ENCODE measurements at regions not wholly inside any gene's neighbourhood (a gene's known extent, or its start where the extent isn't known, plus 50 kb on each side); places are given as distances from the start of the nearest gene placed in this dataset.

DNA sequence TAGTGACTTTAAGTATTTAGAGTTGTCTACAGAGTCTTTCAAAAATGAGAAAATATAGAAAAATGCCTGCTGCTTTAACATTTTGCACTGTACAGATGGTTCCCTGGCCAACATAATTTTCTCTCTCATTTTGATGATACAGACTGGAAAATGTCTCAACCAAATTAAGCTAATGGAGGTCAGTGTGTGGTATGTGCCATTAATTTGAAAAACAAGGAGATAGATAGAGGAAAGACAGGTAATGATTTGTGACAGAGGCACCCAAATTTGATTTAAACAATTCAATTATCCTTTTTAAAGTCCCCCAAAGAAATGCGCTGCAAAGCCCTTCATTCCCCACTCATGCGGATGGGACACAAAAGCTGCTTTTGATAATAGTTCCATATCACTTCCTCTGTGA, 140.0 kb downstream of the ASCL1 start:
- no peak for DNase-seq (ENCODE audit: low spot score)

DNA sequence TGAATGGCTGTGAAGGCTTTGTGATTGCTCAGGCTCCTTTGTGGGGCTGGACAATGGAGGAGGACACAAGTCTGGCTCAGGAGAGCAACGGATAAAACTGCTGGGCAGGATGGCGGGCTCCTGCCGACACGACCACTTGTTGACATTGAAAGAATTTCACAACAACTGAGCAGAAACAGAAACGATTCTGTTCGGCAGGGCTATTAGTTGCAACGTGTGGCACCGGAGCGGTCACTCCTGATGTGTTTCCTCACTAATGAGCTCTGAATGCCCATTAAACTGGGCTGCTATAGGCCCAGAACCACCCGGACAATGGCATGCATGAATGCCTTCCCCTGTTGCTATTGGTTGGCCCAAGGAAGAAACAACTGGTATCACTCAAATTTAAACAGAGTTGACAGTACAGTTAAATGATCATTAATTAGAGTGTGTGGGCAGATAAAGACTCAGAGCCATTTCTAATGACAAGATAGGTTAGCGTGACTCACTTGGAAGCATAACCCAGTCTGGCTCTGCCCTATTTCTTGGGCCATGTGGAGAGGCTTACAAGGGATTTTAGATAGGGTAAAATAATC, 142.9 kb downstream of the ASCL1 start:
- no peak for DNase-seq (ENCODE audit: low spot score)

DNA sequence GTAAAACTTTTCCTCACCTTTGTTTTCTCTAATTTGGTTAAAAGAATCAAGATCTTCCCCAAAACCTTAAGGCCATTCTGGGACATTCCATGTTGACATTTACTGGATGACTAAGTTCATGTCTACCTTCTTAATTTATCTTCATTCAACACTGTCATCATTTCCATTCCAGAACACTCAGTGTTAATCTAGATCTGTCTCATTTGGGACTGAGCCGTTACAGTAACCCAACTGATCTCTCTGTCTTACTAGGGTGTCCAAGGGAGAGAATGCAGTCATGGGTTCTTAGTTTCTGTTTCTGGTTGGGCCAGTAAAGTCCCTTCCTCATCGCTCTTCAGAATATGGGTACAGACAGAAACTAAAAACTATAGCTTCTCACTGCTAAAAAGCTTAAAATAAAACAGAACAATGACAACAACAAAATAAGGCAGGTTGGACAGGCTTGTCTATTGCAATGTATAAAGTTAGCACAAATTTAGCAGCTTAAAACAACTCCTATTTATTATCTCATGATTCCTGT, 144.8 kb downstream of the ASCL1 start:
- DNase-seq (ENCODE audit: low spot score): no peak

GRCh38 chr12:103105971-103106597, 148.6 kb downstream of the ASCL1 start:
- no peak for DNase-seq (ENCODE audit: low spot score)

DNA sequence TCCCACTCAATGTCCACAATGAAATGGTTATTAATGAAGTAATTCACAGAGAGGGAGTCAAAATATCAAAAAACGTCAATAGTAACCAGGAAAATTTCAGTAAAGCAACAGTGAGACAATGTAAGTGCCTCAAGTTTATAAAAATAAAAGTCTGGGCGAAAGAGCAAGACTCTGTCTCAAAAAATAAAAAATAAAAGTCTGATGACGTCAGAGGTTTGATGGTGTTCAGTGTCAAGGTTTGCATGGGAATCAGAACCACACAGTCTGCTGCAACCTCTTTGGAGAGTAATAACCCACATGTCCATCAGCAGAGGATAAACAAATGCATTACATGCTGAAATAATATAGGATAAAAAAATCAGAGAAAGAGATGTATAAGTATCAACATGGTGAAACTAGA, 152.4 kb downstream of the ASCL1 start:
- no peak for DNase-seq (ENCODE audit: low spot score)

GRCh38 chr12:103114296-103115055, 157.0 kb downstream of the ASCL1 start:
- DNase-seq (ENCODE audit: low spot score): no peak

- DNase-seq (ENCODE audit: low spot score): no peak
These were observed 171.5 kb downstream of the ASCL1 start for GRCh38 chr12:103128862-103129501.

DNA sequence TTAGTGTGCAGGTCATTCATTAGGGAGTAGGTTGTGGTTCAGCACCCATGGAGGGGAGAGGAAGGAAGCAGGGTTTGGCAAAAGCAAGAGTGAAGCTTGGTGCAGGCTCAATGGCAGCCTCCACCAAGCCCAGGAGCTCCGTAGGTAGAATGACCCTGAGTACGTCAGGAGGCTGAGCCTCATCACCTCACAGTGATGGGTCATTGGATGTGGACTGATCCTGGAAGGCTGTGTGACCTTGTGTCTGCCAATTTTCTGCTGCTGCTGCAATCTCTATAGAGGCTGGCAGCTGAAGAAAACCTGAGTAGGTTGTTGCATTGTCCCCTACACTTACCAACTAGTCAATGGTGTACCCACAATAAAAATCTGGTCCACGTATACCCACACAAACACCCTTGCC, 173.1 kb downstream of the ASCL1 start:
- no peak for DNase-seq (ENCODE audit: low spot score)

DNA sequence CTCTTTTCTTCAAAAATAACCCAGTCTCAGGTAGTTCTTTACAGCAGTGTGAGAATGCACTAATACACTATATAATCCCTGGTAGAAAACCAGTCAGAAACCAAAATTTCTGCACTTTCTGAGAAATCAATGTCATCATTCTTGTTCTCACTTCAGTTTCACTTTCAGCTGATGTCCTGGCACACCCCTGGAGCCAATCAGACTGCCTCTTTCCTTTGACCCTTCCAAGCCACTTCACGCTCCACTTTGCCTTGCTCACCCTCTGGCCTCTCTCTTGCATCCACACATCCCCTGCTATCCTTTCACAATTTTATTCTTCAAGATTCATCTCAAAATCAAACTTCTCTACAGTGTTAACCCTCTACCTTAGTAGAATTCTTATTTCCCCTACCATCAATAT, 181.1 kb downstream of the ASCL1 start:
- no peak for DNase-seq (ENCODE audit: low spot score)

DNA sequence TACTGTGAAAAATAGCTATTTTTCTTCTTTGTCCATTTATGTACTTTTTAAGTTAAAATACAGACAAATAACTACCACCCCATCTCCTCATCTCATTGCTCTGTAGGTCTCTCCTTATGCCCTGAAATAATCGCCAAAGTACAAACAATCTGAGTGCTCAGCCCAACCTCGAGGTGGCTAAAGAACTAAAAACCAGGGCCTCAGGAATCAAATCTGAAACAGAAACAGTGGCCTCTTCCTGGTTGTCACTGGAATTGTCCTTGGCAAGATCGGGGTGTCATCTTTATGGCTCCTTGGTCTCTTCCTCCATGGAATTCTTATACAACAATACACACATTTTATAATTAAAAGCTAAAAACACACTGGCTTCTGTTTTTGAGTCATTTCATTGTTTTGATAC, 182.4 kb downstream of the ASCL1 start:
- DNase-seq (ENCODE audit: low spot score): no peak

DNA sequence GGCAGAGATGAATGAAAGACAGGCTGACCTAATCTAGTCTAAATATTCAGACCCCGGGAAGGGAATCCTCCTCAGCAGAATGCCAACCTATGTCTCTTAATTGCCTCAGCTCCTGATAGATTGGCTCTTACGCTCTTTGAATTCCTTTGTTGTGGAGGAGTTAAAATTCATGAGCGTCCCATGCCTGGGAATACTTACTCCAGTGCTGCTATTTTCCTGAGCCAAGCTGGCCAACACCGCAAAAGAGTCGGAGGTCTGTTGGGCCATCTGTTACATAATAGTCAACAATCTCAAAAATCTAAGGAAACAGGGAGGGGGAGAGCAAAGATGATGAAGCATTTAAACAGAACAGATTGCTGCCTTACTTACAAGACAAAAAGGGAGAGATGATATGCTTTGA, 182.8 kb downstream of the ASCL1 start:
- DNase-seq (ENCODE audit: low spot score): peak; percentile 32

- no peak for DNase-seq (ENCODE audit: low spot score)
These were observed 186.8 kb downstream of the ASCL1 start for GRCh38 chr12:103144278-103144677.

GRCh38 chr12:103160622-103161021, 203.1 kb downstream of the ASCL1 start:
- DNase-seq (ENCODE audit: low spot score): no peak

GRCh38 chr12:103161582-103162362, 204.3 kb downstream of the ASCL1 start:
- DNase-seq (ENCODE audit: low spot score): no peak

DNA sequence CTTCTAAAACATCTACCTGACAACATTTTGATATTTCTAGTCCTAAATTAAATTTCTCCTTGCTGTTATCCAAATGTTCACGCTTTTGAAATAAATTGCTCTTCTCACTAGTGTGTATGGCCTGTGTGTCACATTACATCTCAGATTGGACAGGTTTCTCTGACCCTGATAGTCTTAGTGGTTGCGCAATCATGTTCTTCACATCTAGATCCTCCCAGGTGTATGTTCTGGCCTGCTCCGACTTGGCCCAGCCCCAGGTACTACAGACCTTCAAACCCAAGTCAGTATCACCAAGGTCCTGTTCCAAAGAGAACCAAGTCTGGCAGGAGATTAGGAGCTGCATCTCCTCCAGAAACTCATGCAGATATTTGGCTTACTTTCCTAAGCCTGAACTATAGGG, 209.5 kb downstream of the ASCL1 start:
- no peak for DNase-seq (ENCODE audit: low spot score)

GRCh38 chr12:103172447-103173112, 215.1 kb downstream of the ASCL1 start:
- DNase-seq (ENCODE audit: low spot score): no peak

- DNase-seq (ENCODE audit: low spot score): no peak
These were observed 218.2 kb downstream of the ASCL1 start for GRCh38 chr12:103175625-103176024.

DNA sequence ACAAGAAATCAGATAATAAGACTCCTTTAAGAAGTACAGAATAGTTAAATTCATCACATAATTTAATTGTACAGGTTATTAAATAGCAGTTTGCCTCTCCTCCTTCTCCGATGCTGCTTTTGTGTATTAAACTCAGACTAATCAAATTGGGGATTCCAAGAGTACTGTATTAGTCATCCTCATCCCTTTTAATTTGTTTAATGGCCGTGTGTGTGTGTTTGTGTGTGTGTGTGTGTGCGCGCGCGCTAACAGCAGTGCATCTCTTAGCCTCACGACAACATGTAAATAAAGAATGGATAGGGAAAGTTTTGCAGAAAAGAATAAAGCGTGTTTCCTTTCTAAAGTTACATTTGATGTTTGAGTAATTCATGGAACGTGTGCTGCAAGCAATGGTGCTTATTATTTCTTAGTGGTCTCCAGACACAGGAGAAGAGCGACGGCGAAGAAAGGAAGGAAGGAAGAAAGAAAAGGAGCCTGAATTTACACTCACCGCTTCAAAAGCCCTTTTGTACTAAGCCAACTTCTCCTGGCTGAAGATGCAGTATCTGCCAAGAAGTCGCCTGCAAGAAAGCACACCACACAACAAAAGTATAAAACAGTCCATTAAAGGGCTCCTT, 220.3 kb downstream of the ASCL1 start:
- DNase-seq (ENCODE audit: low spot score): no peak

DNA sequence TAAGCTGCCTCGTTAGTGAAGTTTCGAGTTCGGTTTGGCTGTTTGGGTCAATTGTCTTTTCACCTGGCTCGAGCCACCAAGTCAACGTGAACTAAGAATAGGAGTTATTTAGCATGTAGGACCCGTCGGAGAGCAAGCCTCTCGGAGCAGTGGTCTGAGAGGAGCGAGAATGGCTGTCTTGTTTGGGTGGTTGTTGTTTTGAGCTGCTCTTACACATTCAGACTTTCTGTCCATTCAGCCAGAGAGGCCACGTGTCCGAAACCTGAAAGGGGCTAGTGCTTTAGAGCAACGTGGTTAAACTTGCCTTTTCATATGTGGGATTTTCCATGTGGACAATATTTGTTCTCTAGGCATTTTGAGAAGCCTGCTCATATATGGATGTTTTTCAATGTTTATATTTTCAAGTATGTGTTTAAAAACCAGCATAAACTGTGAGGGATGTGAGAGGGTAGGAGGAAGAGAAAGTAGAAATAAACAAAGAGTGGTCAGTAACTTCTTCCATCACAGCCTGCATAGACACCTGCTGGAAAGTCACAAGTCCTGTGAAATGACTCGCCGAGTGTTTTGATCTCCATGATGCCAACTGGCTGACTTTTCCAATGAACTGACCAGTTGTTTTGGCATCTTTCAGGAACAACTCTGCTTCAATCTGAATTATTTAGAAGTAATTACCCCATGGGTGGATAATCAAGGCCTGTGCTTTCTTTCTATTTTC, 221.0 kb downstream of the ASCL1 start:
- DNase-seq (ENCODE audit: low spot score): no peak

Data from D341Med (cell line).